Stimulated activated CD8-positive, alpha-beta memory T cell treated with anti-CD3 and anti-CD28 coated beads, Interleukin-15, amount 100 ng/mL, for 4 hours (primary cell): ENCODE measurements at regions not wholly inside any gene's neighbourhood (a gene's known extent, or its start where the extent isn't known, plus 50 kb on each side); places are given as distances from the start of the nearest gene placed in this dataset.

Experiments
- DNase-seq, 2 donors: peaks; one replicate each; pipeline ENCODE4 v3.0.0-alpha.2; 2020; ENCODE audit warnings: low read depth in 2 of 2

DNA sequence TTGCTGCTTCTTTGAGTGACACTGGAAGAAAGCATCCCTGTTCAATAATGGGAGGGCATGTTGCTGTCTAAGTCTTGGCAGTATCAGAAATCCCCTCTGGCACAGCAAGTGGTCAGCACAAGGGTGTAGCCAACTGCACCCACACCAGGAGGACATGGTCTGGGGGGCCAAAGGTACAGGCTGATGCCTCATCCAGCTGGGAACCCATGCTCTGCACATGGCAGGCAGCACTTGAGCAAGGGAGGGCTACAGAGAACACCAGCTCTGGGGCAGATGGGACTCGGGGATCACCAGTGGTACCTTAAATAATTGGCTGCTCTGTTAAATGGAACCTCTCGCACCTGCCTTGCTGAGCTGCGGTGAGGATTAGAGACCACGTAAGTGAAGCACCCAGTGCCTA, 265.2 kb downstream of the SYK start:
- no peak for DNase-seq

DNA sequence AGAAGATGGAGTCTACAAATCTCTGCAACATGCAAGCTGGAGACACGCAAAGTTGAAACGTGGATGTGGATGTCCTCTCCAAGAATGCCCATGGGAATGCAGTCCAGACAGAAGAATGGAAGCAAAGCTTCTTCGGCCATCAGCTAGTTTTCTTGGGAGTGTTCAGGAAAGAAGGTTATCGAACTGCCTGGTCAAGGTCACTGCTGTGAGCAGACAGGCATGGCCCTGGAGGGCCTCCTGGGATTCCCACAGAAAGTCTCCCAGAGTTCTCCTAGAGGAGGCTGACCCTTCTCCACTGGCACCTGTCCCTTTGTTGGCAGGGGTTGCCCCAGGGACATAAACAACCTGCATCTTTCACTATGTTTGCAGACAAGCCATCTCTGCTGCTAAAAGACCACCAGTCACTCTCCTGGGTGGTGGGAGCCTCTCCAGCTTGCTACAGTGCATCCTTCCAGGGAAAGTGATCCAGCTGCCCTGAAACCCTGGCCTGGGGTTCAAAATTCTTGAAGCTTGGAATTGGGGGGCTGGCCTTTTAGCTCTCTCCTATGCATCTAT, 265.8 kb downstream of the SYK start:
- DNase-seq, result no peak

DNA sequence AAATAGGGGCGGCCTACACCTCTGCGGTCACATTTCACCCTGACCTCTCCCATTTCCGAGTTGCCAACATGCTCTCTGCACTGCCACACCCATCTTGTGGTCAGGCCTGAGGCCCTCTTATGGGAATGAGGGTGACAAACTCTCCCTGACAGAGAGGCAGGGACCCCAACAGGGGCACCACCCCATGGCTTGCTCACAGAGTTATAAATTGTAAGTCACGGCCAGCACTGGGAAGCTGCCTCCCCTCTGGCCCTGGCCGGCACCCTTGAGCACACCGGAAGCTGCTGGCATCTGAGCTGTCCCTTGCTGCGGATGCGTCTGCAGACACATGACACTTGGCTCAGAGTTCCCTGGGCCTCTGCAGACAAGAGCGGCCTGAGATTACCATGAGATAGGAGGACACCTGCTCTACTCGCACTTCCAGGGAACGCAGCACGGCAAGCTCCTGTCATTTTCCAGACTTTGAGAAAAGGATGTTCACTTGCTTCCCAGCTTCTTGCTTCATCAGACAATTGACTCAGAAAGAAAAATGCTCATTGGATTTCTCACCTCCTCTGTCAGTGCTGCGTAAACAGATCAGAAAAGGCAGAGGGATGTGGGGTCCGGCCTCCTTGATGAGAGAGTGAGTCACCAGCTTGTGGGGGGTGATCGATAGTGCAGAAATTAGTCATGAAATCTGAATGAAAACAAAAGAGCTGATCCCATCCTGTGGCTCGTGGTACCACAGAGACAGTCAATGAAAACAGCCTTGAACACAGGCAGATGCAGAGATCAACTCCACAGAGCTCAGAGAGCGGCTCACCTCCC, 269.8 kb downstream of the SYK start:
- peak in 1 of 2 donors; percentile 20 for DNase-seq

DNA sequence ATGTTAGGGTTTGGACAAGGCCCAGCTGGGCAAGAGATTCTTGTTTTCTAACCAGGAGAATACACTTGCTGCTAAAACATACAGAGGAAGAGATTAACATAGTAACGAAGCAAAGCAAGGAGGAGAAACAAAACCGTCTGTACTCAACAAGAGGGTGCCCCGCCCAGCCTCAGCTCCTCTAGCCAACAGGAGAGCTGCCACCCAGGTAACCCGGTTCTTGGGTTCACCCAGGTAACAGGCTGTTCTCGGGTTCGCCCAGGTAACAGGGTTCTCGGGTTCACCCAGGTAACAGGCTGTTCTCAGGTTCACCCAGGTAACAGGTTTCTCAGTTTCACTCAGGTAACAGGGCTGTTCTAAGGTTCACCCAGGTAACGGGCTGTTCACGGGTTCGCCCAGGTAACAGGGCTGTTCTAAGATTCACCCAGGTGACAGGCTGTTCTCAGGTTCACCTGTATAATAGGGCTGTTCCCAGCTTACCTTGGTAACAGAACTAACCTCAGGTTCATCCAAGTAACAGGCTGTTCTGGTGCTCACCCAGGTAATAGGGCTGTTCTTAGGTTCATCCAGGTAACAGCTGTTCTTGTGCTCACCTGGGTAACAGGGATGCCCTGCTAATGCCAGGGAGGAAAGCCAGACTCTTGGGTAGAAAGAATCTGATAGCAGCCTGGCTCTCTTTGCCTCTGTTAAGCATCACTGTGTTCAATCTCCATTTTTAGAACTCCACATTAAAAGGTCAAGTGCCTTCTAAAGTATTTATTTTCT, 271.6 kb downstream of the SYK start:
- no peak for DNase-seq

DNA sequence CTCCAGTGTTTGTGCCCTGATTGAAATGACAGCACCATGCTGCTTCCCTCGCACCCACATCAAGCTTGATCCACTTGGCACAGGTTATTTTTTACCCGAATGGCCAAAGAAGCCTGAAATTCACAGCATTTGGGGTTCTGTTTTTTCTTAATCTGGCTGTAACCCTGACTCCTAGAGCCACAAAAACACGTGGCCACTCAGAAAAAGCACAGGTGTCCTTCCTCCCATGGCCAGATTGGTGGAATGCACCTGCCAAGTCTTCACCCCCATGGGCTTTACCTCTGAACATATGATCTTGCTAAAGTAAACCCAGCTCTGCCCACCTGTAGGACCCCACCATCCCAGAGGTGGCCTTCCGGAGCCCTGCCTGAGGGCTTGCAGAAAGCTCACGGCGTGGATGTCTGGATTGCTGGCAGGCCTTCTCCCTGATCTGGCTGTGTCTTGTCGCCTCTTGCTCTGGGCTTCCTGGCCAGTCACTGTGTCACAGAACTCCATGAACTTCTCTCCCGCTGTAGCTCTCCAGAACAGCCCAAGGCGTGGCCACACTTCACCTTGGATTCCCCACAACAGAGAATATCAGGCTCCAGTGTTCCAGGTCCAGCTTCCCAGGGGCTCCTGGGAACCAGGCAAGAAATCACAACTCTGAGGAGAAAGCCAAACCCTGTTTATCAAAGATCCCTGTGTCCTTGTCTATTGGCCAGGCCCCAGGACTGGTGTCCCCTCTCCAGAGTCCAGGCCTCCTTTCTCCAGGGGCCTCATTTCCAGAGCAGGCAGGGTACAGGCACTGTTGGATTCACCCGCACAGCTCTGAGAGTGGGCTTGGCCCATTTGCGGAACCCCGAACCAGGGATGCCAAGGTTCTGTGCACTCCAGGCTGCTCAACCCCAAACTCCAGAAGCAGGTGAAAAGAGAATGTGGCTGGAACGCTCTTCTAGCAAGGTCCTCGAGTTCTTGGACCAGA, 272.5 kb downstream of the SYK start:
- no peak for DNase-seq

DNA sequence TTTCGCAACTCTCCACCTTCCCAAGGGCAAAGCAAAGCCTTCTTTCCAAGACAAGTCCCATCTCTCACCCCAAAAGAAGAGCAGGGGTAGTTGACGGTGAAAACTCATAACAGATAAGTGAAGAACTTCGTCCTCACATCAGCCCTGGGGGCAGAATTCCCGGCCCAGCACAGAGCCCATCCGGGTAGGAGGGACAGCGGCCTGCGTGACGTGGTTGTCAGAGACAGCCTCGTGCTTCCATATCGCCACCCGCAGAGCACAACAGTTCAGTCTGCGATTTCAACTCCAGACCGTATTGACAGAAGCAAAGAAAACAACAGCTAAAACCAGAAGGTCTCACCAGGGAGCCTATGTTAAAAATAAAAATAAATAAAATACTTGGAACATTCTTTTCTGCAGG, 273.2 kb downstream of the SYK start:
- DNase-seq, result no peak

DNA sequence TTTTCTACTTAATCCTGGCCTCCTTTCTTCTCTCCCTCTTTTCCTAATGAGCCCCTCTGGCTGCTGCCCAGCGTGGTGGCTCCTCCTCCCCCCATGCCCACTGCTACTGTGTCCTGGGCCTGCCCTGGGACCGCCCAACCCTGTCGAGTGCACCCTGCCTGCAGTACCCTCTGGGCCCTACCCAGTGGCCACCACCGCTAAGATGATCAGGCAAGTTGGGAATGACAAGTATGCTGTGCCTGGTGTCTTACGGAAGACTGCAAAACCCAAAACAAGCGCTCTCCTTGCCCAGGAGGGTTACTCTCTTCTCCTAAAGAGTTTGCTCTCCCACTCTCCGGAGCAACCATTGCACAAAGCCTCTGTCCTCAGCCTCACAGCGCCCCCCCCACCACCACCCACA, 273.7 kb downstream of the SYK start:
- no peak for DNase-seq

DNA sequence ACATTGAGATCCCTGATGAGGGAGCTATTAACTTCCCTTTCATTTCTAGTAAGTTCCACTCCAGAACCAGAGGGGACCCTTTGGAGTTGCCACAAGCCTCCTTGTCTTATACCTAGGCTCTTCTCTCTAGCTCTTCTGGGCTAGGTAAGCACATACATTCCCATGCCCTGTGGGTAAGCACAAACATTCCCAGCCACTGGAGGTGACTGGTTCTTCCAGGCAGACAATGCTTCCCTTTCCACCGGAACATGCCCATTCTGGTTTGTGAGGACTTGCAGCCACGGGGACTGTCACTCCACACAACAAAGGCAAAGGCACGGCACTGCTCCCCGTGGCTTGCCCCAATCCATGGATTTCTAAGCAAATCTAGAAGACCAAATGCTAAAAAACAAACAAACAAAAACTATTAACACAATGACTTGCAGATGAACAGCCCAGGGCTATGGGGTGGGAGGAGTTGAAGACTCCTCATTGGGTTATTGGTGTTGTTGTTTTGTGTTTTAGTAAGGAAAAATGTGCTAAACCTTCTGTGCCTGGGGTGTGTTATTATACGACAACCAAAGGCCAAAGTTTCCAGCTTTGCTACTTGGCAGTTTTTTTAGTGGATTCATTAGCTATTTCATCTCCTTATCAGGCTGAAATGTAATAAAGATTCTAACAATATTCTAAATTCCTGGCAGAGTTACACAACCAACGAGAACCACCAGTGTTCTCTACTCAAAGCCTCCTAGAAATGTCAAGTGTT, 276.2 kb downstream of the SYK start:
- no peak for DNase-seq

DNA sequence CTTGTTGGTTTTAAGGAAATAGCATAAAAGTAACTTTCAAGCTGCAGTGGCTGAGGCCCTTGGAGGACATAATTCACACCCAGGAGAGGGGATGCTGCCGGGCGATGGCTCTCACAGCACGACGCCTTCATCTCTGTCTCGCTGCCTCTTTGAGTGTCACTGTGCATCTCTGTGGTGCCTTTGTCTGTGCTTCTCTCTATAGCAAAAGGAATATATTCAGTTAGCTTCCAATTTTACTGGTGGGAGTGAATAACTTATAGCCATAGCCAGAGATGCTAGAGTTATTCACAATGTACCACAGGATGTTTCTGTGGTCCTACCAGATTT, 276.7 kb downstream of the SYK start:
- DNase-seq, result no peak

DNA sequence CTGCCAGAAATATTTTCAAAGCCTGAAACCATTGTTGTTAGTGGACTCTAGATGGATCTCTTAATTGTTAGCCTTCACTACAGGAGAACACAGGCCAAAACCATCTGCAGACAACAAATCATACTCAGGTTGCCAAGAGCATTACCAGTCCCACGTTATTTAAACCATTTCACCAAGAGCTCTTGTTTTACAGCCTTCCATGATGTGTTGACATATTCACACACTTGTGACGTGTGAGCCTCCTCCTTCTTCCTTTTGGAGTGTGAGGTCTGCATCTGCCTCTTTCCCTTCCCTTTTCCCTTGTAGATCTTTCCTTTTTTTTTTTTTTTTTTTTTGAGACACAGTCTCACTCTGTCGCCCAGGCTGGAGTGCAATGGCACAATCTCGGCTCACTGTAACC, 279.0 kb downstream of the AUH start:
- DNase-seq, result no peak

DNA sequence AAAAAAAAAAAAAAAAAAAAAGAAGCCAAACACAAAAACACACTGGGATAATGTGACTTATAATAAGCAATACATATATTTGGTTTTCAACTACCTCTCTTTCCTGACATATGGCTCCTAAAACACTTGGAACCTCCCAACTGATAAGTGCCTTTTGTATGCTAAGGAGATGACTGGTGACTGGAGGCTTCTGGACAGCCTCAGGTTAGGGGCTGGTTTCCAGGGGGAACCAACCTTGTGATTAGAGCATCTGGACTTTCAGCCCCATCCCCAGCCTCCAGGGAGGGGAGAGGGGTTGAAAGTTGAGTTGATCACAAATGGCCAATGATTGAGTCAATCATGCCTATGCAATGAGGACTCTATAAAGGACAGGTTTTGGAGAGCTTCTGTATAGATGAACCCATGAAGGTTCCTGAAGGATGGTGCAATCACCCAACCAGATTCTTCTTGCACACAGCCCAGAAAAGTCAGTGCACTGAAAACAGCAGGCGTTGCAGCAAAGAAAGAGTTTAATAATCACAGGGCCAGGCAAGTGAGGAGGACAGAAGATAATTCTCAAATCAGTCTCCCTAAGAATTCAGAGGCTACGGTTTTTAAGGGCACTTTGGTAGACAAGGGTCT, 276.7 kb downstream of the AUH start:
- DNase-seq, result no peak

DNA sequence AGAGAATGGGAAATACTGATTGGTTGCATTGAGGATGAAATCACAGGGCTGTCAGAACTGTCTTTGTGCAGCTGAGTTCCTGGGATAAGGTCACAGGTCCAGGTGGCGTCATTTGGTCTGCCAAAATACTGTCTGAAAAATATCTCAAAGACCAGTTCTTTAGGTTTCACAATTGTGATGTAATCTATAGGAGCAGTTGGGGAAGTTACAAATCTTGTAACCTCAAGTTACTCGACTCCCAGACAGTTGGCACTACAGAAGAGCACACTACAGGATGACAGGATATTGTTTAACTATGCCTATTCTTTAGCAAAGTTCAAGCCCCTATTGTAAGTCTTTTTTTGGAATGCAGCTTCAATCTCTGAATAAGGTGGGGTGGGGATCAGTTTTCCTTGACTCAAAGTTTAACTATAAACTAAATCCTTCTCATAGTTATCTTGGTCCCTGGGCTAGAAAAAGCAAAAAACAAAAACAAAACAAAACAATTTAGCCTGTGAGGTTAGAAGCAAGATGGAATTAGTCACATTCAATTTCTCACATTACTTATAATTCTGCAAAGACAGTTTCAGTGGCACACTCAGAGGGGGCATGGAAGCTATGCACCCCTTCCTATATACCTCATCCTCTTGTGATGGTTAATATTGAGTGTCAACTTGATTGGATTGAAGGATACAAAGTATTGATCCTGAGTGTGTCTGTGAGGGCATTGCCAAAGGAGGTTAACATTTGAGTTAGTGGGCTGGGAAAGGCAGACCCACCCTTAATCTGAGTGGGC, 276.0 kb downstream of the AUH start:
- no peak for DNase-seq

DNA sequence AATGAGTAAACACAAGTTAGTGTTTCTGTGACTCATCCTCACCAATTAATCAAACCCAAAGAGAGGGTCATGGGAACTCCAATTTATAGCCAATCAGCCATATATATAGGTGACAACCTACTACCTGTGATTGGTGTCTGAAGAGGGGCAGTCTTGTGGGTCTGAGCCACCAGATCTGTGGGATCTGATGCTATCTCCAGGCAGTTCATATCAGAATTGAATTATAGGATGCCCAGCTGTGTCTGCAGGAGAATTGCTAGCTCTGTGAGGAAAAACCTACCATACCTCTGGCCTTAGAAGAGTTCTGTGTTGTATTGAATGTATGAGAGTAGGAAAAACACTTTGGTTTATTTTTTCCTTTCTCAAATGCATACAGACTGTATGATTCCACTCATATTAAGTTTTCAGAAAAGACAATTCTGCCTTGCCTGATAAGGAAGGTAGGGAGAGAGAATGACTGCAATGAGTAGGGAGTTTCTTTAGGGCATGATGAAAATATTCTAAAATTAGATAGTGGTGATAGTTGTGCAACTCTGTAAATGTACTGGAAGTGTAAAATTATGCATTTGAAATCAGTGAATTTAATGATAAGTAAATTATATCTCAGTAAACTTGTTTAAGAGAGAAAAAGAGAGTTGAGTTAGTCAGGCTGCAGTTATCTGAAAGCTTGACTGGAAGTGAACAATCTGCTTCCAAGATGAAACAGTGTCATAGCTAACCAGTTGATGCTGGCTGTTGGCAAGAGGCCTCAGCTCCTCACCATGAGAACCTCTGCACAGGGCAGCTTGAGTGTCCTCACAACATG, 274.9 kb downstream of the AUH start:
- DNase-seq, result no peak

DNA sequence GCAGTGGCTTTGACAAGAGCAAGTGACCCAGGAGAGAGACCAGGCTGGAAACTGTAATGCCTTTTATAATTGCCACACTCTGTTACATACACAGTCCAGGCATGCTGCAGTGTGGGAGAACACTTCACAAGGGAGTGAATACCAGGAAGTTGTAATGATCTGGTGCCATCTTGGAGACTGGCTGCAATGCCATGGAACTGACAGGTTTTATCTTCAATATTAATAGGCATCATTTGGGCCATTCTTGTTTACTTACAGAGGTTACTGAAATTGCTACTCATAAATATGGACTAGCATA, 274.3 kb downstream of the AUH start:
- DNase-seq, result no peak

DNA sequence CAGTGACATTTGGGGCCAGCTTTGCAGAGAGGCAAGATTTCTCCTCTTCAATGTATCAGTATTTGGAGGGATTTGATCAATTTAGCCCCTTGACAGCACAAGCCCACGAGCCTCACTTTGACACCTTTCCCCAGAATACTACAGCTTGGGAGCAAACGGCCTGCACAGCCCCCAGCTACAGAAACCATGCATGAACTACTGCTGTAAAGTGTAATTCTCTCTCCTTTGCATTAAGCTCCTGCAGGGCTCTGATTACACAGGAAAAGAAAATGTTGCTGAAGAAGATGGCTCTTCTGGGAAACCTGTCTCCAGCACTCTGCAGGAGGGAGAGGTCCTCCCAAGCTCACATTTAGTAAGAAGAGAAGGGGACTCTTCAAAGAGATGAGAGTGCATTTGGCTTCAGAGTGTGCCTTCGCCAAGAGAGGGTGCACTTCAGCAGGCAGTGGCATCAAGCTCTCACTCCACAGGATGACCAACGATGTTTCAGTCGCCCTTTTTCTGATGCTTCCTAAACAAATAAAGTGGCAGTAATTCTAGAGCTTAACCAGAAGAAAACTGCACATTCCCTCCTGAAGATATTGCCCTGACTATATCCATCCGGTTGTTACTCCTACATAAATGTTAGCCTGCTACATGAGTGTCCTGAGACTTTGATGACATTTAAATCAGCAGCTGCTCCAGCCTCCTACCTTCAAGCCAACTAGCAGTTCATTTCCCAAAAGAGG, 272.2 kb downstream of the AUH start:
- no peak for DNase-seq

DNA sequence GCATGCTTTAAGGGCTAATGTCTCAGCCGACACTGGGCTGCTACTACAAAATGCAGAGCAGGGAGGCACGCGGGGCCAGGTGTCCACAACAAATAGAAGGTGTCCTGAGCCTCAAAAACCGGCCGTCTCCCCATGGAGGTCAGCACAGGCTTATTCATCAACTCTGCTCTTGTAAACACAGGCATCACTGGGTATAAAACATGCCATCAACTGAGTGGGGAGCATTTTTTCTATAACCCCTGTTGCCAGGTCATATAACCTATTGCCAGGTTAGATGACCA, 271.6 kb downstream of the AUH start:
- DNase-seq, result no peak

DNA sequence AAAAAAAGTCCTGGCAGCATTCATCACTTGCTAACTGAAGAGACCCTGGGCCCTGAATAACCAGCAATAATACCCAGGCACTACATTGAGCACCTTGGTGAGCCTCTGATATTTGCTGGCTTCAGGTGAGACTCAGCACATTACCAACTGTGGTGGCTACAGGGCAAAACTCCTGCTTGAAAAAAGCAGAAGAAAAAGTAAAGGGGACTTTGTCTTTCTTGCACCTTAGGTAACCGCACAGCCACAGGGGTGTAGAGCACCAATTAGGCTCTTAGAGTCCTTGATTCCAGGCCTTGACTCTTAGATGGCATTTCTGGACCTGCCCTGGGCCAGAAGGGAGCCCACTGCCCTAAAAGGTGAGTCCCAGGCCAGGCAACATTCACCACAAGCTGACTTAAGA, 269.5 kb downstream of the AUH start:
- no peak for DNase-seq

DNA sequence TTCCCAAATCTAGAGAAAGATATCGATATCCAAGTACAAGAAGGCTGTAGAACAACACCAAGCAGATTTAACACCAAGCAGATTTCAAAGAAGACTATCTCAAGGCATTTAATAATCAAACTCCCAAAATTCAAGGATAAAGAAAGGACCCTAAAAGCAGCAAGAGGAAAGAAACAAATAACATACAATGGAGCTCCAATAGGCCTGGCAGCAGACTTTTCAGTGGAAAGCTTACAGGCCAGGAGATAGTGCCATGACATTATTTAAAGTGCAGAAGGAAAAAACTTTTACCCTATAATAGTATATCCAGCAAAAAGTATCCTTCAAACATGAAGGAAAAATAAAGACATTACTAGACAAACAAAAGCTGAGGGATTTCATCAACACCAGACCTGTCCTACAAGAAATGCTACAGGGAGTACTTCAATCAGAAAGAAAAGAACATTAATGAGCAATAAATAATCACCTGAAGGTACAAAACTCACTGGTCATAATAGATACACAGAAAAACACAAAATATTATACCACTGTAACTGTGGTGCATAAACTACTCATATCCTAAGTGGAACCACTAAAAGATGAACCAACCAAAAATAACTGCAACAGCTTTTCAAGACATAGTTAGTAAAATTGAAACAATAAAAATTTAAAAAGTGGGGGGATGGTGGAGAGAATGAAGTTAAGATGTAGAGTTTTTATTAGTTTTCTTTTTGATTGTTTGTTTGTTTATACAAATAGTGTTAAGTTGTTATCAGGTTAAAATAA, 267.2 kb downstream of the AUH start:
- DNase-seq, result no peak
